Astrocyte (in vitro differentiated cells and primary cell): ENCODE measurements at regions not wholly inside any gene's neighbourhood (a gene's known extent, or its start where the extent isn't known, plus 50 kb on each side); places are given as distances from the start of the nearest gene placed in this dataset.
A peak's percentile ranks its signal among the peaks of the same experiment; 100 is the strongest.

Experiments used
- DNase-seq: peaks from one replicate; pipeline ENCODE4 v3.0.0-alpha.2; 2010; ENCODE audit warnings: low read depth
- FAIRE-seq: peaks from 2 replicates; lab custom pipeline; 2011; peaks lifted over from hg19 to GRCh38; lab: Jason Lieb, UNC
- H2AFZ ChIP-seq: 2 replicates; pipeline ENCODE4 v1.6.0; 2012; ENCODE audit warnings: low read depth, low read length, inconsistent platforms
- H3K27ac ChIP-seq: 2 replicates; pipeline ENCODE4 v1.5.1; 2011; ENCODE audit warnings: low read depth, low read length, inconsistent platforms
- H3K27me3 ChIP-seq: 2 replicates; pipeline ENCODE4 v1.6.0; 2011; ENCODE audit warnings: low read length, inconsistent platforms; ENCODE audit not compliant: insufficient read depth
- H3K36me3 ChIP-seq: 2 replicates; pipeline ENCODE4 v1.5.1; 2011; ENCODE audit warnings: low read length, inconsistent platforms; ENCODE audit not compliant: insufficient read depth
- H3K4me1 ChIP-seq: 2 replicates; pipeline ENCODE4 v1.5.1; 2011; ENCODE audit warnings: low read length, inconsistent platforms; ENCODE audit not compliant: insufficient read depth
- H3K4me2 ChIP-seq: 2 replicates; pipeline ENCODE4 v1.6.0; 2012; ENCODE audit warnings: low read length, inconsistent platforms
- H3K4me3 ChIP-seq: 2 replicates; pipeline ENCODE4 v1.5.1; 2011; ENCODE audit warnings: low read depth, mild to moderate bottlenecking, low read length, inconsistent platforms; ENCODE audit not compliant: insufficient read depth
- H3K79me2 ChIP-seq: 2 replicates; pipeline ENCODE4 v1.6.0; 2012; ENCODE audit warnings: mild to moderate bottlenecking, low read length, inconsistent platforms; ENCODE audit not compliant: insufficient read depth
- H3K9ac ChIP-seq: 2 replicates; pipeline ENCODE4 v1.6.0; 2012; ENCODE audit warnings: mild to moderate bottlenecking, low read length, inconsistent platforms
- H3K9me3 ChIP-seq: 2 replicates; pipeline ENCODE4 v1.5.1; 2012; ENCODE audit warnings: low read depth, mild to moderate bottlenecking, low read length, inconsistent platforms; ENCODE audit not compliant: insufficient read depth
- H4K20me1 ChIP-seq: 2 replicates; pipeline ENCODE4 v1.6.0; 2012; ENCODE audit warnings: low read length, inconsistent platforms; ENCODE audit not compliant: insufficient read depth
- H3K27ac Mint-ChIP-seq: one replicate; pipeline ENCODE4 v1.8.0; 2021; ENCODE audit warnings: mild to moderate bottlenecking, mixed read lengths; ENCODE audit not compliant: unreplicated experiment
- H3K27me3 Mint-ChIP-seq: one replicate; pipeline ENCODE4 v1.8.0; 2021; ENCODE audit warnings: low read depth, mixed read lengths; ENCODE audit not compliant: unreplicated experiment
- H3K36me3 Mint-ChIP-seq: one replicate; pipeline ENCODE4 v1.8.0; 2021; ENCODE audit warnings: low read depth, mixed read lengths; ENCODE audit not compliant: unreplicated experiment
- H3K4me1 Mint-ChIP-seq: one replicate; pipeline ENCODE4 v1.8.0; 2021; ENCODE audit warnings: low read depth, mixed read lengths; ENCODE audit not compliant: unreplicated experiment
- H3K4me3 Mint-ChIP-seq: one replicate; pipeline ENCODE4 v1.8.0; 2021; ENCODE audit warnings: mild to moderate bottlenecking, moderate library complexity, mixed read lengths; ENCODE audit not compliant: unreplicated experiment
- H3K9me3 Mint-ChIP-seq: one replicate; pipeline ENCODE4 v1.8.0; 2021; ENCODE audit warnings: mild to moderate bottlenecking, mixed read lengths; ENCODE audit not compliant: unreplicated experiment
- EZH2 ChIP-seq: IDR thresholded peaks from 2 replicates; pipeline ENCODE4 v1.6.1; 2012; ENCODE audit warnings: mild to moderate bottlenecking, low read length, inconsistent platforms; ENCODE audit not compliant: insufficient read depth
- TF ChIP-seq, protein P1 (sequence below): IDR thresholded peaks from 2 replicates; pipeline ENCODE4 v1.5.1; 2011; ENCODE audit warnings: low read depth, mild to moderate bottlenecking, inconsistent platforms, low read length, moderate library complexity; ENCODE audit not compliant: insufficient read depth

DNA sequence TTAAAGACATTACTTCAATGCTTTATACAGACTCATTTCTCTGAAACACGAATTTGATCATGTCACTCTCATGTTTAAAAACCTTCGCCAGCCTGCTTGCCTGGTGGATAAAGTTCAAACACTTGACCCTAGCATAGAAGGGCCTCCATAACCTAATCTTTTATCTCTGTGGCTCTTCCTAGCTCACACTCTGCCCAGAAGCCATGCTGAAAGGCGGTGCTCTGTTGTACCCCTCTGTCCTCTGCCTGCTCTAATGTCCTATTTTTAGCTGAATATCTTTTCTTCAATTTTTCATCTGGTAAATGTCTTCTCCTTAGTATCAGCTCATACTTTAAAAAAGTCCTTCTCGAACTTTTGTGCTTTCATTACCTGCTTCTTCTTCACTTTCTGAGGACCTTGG lies 302.6 kb upstream of the BOD1L1 start:
- no peaks in the 10 kb centered on the region for H4K20me1 ChIP-seq
- FAIRE-seq: no peak
- H3K9ac ChIP-seq: no peak overlapping the region
- no peaks in the 10 kb centered on the region for H3K36me3 ChIP-seq
- Mint-ChIP-seq H3K27me3 (no peaks in the 10 kb centered on the region), H3K9me3 (peaks cover 10% of the 10 kb centered on the region), H3K27ac (no peak overlapping the region), H3K4me1 (peaks cover 10% of the 10 kb centered on the region), H3K36me3 (no peaks in the 10 kb centered on the region), H3K4me3 (no peak overlapping the region)
- no peaks in the 10 kb centered on the region for H3K9me3 ChIP-seq
- H3K79me2 ChIP-seq: no peaks in the 10 kb centered on the region
- no peaks in the 10 kb centered on the region for H3K4me1 ChIP-seq
- DNase-seq: no peak
- no peaks in the 10 kb centered on the region for H3K27me3 ChIP-seq
- H2AFZ ChIP-seq: no peak overlapping the region
- TF ChIP-seq, protein P1, sequence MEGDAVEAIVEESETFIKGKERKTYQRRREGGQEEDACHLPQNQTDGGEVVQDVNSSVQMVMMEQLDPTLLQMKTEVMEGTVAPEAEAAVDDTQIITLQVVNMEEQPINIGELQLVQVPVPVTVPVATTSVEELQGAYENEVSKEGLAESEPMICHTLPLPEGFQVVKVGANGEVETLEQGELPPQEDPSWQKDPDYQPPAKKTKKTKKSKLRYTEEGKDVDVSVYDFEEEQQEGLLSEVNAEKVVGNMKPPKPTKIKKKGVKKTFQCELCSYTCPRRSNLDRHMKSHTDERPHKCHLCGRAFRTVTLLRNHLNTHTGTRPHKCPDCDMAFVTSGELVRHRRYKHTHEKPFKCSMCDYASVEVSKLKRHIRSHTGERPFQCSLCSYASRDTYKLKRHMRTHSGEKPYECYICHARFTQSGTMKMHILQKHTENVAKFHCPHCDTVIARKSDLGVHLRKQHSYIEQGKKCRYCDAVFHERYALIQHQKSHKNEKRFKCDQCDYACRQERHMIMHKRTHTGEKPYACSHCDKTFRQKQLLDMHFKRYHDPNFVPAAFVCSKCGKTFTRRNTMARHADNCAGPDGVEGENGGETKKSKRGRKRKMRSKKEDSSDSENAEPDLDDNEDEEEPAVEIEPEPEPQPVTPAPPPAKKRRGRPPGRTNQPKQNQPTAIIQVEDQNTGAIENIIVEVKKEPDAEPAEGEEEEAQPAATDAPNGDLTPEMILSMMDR: no peak
- no peak for TF ChIP-seq EZH2
- no peak overlapping the region for H3K4me3 ChIP-seq
- H3K27ac ChIP-seq: no peak overlapping the region
- no peak overlapping the region for H3K4me2 ChIP-seq

- no peaks in the 10 kb centered on the region for H3K4me1 ChIP-seq
- H3K36me3 Mint-ChIP-seq: no peaks in the 10 kb centered on the region
- no peak overlapping the region for H3K27ac Mint-ChIP-seq
- H3K4me1 Mint-ChIP-seq: peaks cover 10% of the 10 kb centered on the region
- H3K4me3 Mint-ChIP-seq: no peak overlapping the region
- FAIRE-seq (no peak), DNase-seq (peak; percentile 53)
- no peaks in the 10 kb centered on the region for H3K27me3 Mint-ChIP-seq
- no peak overlapping the region for H3K4me2 ChIP-seq
- H3K4me3 ChIP-seq: no peak overlapping the region
- H4K20me1 ChIP-seq: no peaks in the 10 kb centered on the region
- H3K79me2 ChIP-seq: no peaks in the 10 kb centered on the region
- H3K36me3 ChIP-seq: no peaks in the 10 kb centered on the region
- H3K27me3 ChIP-seq: no peaks in the 10 kb centered on the region
- H3K9ac ChIP-seq: no peak overlapping the region
- H2AFZ ChIP-seq: no peak overlapping the region
- no peak overlapping the region for H3K27ac ChIP-seq
- peaks cover 10% of the 10 kb centered on the region for H3K9me3 Mint-ChIP-seq
- TF ChIP-seq, protein P1: no peak
- no peak for TF ChIP-seq EZH2
- no peaks in the 10 kb centered on the region for H3K9me3 ChIP-seq
Measured at GRCh38 chr4:13933191-13933590, 305.7 kb upstream of the BOD1L1 start.

DNA sequence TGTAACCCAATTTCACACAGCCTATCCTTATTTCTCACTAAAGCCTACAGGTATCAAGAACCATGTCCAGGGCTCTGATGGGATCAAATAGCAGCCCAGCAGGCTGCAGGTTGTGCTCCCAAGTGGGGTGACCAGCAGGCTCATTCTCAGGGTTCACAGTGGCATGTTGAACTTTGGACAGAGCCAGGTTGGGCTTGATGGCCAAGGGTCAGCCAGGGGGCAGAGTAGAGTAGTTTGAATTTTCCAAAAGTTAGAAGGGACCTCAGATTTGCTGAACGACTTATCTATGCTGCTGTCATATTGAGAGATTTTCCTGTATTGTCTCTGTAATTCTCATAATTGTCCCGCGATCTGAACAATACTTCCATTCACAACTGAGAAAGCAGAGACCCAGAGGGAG lies 310.8 kb upstream of the BOD1L1 start:
- TF ChIP-seq, protein P1: no peak
- TF ChIP-seq EZH2: no peak
- no peak overlapping the region for H3K9ac ChIP-seq
- no peaks in the 10 kb centered on the region for H3K79me2 ChIP-seq
- no peak overlapping the region for H3K4me2 ChIP-seq
- no peak overlapping the region for H3K27ac Mint-ChIP-seq
- no peak overlapping the region for H3K4me3 ChIP-seq
- FAIRE-seq: no peak
- no peaks in the 10 kb centered on the region for H3K27me3 ChIP-seq
- no peaks in the 10 kb centered on the region for H3K4me1 ChIP-seq
- H3K4me1 Mint-ChIP-seq: peaks cover under 1% of the 10 kb centered on the region
- H3K9me3 ChIP-seq: no peaks in the 10 kb centered on the region
- no peaks in the 10 kb centered on the region for H3K9me3 Mint-ChIP-seq
- no peaks in the 10 kb centered on the region for H3K27me3 Mint-ChIP-seq
- no peak overlapping the region for H3K4me3 Mint-ChIP-seq
- no peak for DNase-seq
- H2AFZ ChIP-seq: no peak overlapping the region
- H3K36me3 ChIP-seq: no peaks in the 10 kb centered on the region
- H3K27ac ChIP-seq: no peak overlapping the region
- no peaks in the 10 kb centered on the region for H3K36me3 Mint-ChIP-seq
- H4K20me1 ChIP-seq: no peaks in the 10 kb centered on the region
